ENCODE measurements at regions not wholly inside any gene's neighbourhood (a gene's known extent, or its start where the extent isn't known, plus 50 kb on each side); places are given as distances from the start of the nearest gene placed in this dataset.
"Not testable (repeated sequence)": the region's sequence is repeated elsewhere in the genome, so short reads cannot be mapped to it uniquely, and the experiment has no call there.

DNA sequence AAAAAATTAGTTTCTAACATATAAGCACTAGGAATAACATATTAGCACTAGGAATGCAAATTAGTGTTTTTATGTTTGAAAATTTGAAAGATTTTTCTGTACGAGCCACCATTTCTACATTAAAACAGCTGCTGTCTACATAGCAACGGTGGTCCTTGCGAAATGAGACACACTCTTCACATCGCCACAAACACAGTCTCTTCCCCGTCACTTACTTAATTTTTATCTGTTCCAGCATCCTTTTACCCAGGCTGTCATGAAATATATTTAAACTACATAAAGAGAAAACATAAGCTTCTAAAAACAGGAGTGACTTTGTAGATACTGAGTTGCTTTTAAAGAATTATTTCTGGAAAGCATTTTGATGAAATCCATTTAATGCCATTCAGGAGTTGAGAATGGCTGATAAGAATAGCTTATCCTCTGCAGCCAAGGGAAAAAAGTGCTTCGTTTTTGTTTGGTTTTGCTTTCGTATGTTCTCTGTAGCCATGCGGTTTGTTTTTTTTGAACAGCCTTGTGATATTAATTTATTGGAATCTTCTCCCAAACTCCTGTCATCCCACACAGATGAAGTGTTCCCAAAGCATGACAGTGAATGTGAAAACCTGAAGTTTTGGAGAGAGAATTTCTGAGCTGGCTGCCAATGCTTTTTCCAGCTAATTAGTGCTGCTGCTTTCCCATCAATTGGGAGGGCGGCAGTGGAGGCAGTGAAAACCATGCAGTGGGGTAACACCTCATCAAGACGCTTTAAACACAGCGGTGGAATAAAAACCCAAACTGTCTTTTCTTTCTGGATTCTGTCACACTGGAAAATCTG, 603.7 kb upstream of the ADARB2 start:
- DNase-seq (ENCODE audit: low spot score): no peak

DNA sequence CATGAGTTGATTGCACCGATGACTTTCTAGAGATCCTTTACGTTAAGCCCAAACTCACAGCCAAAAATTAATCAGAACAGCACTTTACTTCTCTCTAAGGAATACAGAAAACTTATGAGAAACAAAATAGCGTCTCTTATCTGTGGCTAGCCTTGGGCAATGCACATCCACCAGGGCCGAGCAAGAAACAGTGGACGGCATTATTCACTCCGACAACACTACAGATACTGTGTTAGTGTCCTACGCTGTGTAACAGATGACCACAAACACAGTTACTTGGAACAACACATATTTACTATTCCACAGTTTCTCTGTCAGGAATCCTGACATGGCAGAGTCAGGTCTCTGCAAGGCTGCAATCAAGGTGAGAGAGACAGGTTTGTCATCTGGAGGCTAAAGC, 598.3 kb upstream of the ADARB2 start:
- no peak for DNase-seq (ENCODE audit: low spot score)

DNA sequence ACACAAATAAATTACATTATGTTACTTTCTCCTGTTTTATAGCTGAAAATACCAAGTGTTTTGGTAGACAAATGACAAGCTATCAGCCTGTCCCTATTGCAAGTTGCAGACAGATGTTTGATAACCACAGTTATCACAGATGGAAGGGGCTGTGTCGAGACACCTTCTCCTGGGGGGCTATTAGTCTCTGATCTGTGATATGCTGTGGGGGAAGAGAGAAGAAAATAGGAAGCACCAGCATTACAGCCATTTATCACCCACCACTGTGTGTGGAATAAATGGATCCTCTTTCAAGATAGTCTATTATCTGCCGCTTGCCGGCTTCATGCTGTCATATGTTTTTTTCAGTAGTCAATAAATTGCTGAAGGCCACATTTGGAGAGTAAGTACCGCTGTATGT, 597.2 kb upstream of the ADARB2 start:
- DNase-seq (ENCODE audit: low spot score): no peak

DNA sequence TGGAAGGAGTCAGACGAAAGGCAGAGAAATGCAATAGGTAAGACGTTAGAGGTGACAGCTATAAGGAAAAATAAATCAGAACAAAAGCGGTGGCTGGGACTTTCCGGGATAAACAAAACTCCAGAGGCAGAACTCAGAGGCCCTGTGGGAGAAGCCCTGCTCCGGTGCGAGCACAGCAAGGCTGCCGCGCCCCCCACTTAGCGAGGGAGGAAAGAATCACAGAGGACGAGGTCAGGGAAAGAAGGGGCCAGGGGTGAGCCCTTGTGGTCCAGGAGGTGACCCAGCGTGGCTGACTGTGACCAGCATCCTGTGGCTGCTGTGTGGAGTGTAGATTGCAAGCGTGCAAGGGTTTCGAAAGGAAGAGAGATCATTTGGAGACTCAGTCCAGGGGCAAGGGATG, 591.8 kb upstream of the ADARB2 start:
- DNase-seq (ENCODE audit: low spot score): no peak

DNA sequence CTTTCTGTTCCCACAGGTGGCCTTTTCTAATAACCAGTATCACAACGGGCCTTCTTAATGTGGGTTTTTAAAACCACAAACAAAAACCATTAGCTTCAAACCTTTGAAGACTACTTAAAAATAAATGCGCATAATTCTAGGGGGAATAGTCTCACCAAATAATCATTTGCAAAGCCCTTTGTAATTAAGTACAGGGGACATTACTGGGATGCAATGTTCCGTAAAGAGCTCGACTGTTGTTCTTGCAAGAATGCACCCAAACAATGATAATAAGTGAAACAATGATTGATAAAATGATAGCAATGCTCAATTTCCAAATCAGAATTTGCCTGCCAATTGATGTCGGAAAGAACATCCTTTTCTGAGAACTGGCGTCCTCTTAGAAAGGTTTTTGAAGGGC, 589.1 kb upstream of the ADARB2 start:
- DNase-seq (ENCODE audit: low spot score): no peak

DNA sequence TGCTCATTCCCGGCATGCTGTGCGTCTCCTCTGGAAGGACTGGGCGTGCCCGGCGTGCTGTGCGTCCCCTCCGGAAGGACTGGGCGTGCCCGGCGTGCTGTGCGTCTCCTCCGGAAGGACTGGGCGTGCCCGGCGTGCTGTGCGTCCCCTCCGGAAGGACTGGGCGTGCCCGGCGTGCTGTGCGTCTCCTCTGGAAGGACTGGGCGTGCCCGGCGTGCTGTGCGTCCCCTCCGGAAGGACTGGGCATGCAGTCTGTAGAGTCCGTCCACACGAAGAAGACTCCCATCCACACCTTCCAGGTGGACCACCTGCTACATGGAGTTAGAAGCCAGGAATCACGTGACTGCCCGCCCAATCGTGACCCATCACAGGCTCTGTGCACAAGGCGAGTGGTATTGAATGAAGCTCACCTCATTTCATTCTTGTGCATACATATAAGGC, 577.7 kb upstream of the ADARB2 start:
- DNase-seq (ENCODE audit: low spot score): not testable (repeated sequence)

DNA sequence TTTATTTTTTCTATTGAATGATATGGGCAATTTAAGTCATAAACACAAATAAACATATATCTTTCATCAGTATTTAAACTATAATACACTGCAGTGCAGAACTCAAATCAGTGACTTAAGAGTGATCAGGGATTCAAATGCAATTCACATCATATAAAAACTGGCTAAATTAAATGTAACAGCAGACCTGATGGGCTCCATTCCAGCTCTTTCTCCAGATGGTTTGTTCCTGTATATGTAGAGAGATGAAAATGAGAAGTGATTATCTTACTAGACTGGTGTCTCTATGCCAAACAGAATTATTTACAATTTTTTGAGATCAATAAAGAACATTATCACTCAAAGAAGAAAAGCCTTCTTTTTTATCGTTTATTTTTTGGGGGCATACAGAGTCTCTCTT, 568.8 kb upstream of the ADARB2 start:
- no peak for DNase-seq (ENCODE audit: low spot score)

DNA sequence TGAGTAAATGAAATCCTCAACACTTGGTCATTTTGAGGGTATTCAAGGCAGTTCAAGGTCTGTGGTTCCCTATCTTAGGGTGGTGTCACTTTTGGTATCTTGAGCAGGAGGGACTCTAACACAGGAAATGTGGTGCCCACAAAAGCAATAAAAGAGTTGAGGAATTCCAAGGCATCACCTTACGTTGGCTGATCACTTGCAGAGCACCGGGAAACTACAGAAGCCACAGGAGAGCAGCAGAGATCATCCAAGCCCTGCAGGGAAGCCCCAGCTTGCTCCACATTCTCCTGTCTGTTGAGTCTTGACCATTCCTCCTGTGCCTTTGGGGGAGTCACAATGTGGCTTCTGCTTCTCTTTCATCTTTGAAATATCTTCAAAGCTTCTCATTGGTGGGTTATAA, 565.8 kb upstream of the ADARB2 start:
- no peak for DNase-seq (ENCODE audit: low spot score)

DNA sequence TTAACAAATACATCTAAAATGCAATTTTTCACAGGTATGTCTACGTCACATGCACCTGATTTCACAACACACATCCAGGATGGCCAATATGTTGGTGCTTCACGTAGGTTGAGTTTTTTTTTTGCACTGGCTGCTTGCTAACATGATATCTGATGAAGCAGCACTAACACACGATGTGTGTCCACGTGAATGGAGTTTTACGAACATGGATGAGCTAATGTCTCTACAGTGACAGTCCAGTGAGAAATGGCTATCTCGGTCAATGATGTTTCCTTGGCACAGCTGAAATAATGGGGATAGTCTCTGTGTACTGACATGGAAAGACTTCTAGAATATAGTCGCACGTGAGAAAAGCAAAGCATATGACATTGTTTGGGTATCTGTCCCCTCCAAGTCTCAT, 563.9 kb upstream of the ADARB2 start:
- DNase-seq (ENCODE audit: low spot score): no peak

DNA sequence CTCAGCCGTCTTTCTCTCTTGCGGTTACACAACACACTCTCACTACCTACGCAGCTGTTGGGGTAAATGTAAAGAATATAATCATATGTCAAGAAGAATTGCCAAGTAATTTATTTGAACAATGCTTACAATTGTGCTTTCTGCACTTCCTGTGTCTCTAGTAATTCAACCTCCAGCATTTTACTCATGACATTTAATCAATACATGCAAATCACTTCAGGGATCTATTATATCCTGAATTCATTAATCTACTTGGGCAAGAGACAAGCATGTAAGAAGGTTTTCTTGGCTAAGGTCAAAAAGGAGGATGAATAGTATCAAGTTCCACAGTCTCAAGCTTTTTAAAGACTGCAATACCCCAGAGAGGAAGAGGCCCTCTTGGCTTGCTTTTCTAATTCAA, 562.9 kb upstream of the ADARB2 start:
- DNase-seq (ENCODE audit: low spot score): no peak

DNA sequence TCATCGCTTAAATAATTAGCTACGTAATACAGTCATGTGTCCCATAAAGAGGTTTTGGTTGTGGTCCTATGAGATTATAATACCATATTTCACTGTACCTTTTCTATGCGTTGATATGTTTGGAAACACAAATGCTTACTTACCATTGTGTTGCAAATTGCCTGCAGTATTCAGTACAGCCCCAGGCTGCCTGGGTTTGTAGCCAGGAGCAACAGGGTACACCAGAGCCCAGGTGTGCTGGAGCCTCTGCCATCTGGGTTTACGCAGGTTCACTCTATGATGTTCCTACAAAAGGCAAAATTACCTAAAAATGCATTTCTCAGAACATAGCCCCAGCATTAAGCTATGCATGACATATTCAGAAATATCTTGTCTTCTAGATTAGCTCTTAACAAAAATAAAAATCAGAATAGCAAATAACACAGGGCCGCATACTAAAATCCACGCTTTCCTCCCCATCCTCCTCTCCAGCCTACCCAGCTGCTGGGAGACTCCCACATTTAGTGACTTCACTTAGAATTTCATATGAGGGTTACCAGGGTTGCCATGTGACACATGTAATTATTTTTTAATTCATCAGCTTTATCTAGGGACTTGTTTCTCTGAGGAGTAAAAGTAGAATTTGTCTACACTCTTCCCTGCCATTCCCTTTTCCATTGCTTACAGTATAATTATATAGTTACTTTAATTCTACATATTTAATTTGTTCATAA, 559.0 kb upstream of the ADARB2 start:
- no peak for DNase-seq (ENCODE audit: low spot score)

DNA sequence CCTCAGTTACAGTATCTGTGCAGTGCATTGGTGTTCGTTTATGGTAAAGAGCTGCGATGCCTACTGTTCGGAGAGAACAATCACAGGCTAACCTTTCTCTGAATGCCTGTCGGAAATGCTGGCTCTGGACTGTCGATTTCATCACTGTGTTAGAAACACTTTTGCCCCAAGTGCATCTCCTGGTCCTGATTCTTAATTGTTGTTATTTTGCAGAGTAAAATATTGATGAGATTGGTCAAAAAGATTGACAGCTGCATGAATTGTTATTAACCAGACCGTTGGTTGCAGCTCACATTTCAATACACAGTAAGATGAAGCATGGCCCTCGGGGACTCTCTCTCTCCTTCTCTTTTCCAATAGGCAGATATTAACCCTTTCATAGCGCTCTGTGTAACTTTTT, 557.4 kb upstream of the ADARB2 start:
- no peak for DNase-seq (ENCODE audit: low spot score)

DNA sequence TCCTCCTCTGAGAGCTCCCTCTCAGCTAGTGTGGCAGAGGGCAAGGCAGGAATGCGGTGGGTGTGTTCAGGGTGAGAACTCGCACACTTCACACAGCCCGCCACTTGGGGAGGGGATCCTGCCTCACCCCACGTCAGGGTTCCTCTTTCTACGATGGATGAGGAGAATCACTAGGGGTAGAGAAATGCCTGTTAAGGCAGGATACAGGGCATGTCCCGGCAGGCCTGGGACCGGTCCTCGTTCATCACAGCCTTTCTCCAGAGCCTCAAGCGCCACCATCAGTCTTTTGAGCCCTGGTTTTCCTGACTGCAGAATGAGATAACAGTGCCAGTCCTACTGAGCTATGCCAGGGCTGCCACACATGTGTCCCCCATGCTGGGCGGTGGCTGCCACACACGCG, 546.7 kb upstream of the ADARB2 start:
- no peak for DNase-seq (ENCODE audit: low spot score)

DNA sequence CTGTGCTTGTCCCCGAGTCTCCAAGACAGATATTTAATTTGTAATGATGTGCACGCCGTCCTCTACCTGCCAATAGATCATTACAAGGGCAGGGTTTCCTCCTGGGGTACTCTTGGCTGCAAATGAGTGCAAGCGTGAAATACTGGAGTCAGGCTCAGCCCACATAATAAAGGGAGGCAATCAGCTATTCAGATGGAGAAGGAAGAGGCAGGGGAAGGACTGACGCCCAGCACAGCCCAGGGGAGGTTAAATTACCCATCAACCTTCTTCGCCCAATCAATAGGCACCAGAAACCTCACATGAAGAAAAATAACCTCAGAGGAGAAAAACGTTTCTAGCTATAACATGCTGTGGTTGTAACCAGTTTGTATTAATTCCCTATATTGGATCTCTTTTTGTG, 544.9 kb upstream of the ADARB2 start:
- DNase-seq (ENCODE audit: low spot score): no peak

DNA sequence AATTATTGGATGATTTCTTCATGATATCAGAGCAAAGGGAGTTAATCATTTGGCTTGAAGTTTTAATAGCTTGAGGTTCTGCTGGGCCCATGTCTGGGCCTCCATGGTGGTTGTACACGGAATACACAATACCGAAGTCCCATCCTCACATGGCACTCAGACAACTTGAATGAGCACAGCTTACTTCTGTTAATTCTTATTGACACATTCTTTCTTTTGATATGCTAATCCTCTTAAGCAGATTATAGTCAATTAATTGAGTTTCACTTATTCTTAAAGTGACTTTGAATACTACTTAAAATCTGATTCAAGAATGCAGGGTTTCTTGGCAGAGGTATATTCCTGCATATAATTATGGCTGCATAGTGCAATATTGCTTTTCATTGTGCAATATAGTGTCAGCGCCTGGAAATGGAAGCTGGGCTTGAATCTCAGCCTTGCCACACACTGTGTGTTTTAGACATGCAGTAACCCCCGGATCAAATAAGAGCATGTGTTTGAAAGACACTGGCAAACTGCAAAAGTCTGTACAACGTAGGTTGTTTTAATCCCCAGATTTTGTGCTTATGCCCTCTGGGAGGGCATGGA, 543.5 kb upstream of the ADARB2 start:
- no peak for DNase-seq (ENCODE audit: low spot score)

DNA sequence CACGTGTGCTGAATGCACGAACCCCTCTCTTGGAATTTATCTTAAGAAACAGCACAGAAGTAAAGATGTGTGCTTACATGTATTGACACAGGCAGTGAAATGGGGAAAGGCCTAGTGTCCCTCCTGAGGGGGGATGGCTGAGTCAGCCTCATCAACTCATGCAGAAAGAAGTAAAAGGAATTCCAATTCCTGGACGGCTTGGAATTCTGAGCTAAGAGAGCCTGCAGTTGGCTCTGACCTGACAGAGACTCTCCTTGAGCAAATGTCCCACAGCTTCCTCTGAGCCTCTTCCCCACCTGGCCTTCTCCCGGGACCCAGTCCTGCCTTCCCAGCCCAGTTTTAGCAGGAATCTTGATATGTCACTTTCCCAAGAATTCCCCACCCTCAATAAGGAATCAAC, 542.4 kb upstream of the ADARB2 start:
- DNase-seq (ENCODE audit: low spot score): no peak

DNA sequence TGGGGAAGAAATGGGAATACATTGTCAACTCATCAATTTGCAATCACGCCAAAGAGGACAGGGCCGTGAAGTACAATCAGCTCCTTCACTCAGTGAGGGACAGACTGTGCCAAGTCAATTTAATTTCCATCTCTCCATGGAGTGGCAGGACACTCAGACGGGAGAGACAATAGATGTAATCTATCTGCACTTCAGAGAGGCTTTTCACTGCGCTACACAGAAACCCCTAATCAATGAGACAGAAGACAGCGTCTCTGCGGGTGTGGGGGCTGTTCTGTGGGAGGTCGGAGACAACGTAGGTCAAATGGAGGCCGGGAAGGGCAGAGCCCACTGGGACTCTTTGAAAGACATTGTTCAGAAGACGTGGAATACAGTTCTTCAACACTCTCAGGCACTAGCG, 541.0 kb upstream of the ADARB2 start:
- no peak for DNase-seq (ENCODE audit: low spot score)

DNA sequence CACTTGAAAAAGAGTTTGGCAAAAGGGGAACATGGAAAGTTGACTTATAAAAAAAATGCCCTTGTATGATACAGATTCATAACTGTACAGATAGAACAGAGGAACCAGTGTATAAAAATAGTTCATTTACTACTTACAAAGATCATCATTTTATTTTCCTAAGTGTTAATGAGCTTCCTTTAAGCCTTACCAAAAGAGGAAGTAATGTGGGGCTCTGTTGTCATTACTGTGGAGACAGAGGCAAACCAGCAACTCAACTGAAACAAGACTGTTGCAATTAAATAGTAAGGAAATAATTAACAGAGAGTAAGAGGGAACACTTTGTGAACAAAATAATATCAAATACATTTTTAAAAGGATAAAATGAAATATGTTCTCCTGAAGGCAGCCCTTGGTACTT, 526.2 kb upstream of the ADARB2 start:
- no peak for DNase-seq (ENCODE audit: low spot score)

DNA sequence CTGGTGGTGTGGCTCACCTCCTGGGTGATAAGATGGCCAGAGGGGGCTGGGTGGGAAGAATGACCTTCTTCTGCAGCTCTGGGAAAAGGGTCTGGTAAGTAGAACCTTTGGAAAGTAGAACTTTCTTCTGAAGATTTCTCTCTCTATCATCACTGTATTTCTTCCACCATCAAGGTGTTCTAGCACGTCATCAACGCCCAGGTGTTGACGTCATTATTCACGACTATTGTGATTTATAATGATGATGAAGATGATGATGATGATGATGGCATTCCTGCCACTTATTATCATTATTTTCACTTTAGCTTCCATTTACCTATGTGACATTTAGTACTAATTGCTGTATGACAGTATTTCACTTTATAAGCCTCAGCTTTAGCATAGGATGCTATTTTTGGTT, 525.6 kb upstream of the ADARB2 start:
- DNase-seq (ENCODE audit: low spot score): no peak

DNA sequence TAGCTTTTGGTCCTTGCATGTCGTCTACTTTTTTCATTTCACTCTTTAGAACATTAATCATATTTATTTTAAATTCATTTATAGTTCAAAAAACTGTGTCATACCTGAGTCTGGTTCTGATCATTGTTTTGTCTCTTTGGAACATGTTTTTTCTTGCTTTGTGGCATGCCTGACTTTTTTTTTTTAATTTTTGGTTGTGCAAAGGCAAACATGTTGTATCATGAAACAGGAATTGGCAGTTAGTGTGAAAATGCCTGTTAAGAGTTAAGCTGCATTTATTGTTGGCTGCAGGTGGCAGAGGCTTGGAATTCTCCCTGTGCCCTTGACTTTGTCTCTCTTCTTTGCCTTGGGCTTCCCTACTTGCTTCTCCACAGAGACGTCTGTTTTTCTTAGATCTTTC, 525.0 kb upstream of the ADARB2 start:
- DNase-seq (ENCODE audit: low spot score): no peak

DNA sequence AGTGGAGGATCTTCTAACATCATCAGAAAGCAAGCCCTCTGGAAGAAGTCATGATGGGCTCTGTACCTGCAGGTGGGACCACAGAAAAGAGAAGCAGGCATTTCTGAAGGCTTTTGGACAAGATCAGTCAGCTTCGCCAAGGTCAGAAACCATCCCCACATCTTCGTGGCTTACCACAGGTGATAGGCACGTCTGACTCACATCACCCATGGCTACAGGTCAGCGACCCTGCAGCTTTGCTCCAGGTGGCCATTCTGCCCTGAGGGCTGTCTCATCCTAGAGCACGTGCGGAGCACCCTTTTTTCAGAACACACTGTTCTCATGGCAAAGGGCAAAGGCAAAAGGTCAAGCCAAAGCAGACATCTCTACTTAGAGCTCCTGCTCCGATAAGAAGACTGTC, 518.9 kb upstream of the ADARB2 start:
- DNase-seq (ENCODE audit: low spot score): no peak

DNA sequence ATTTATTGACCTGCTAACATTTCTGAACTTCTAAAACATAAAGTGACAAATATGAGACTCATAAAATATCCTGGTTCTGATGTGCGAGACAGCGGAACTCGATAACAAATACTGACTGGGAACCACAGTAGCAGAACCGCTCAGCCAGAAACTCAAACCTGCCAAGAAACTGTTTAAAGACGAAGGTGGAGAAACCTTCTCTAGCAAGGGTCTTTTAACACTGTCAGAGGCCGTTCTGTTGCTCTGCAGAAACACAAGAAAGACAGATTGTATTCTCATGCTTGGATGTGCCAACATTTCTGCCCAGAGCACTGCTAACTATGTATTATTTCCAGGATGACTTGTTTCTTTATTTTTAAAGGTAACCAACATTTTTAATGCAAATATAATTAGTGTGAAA, 514.8 kb upstream of the ADARB2 start:
- no peak for DNase-seq (ENCODE audit: low spot score)

DNA sequence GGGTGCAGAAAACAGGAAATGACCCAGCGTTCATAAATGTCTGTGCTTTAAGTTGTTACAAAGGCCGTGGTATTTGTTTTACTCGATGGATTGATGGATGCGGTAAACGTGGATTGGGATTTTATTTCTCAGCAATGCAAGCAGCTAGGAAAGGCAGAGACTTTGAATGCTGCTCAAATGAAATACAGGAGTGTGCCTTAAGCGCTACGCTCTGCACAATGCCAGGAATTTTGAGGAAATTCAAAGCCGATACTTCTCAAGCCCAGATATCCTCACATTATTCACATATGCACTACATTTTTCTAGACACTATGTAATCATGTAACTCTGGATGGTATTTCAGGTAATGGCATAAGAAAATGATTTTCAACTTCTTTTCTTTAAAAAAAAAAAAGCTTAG, 514.3 kb upstream of the ADARB2 start:
- no peak for DNase-seq (ENCODE audit: low spot score)
